ENCODE measurements at regions not wholly inside any gene's neighbourhood (a gene's known extent, or its start where the extent isn't known, plus 50 kb on each side); places are given as distances from the start of the nearest gene placed in this dataset.

DNA sequence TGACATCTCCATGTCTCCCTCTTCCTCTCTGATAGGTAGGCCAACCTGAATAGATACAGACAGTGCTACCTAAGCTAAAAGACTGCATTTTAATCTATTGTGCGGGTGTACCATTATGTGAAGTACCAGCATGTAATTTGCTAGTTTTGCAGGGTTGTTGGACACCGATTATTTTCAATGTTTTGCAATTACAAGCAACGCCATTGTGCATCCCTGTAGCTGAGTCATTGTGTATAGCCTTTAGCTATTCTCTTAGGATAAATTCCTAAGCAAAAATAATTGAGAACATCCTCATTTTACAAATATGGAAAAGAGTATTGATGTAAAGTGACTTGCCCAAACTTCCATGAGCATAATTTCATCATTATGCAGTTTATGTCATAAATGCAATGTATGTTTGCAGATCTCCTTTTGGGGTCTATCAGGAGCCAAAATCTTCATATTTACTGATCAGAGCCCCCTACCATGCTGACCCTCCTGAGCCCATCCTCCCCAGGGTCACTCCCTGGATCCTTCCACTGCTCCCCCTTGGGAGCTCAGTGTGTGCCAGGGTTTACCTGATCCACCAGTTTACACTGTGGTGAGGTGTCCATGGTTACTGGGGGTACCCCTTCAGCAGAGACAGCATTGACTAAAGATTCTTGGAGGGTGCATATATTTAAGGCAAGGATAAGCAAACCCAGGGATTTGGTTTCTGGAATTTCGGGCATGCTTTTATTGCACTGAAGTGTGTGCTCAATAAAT, 80.6 kb downstream of the CCDC185 start:
- TF ChIP-seq, protein P1, sequence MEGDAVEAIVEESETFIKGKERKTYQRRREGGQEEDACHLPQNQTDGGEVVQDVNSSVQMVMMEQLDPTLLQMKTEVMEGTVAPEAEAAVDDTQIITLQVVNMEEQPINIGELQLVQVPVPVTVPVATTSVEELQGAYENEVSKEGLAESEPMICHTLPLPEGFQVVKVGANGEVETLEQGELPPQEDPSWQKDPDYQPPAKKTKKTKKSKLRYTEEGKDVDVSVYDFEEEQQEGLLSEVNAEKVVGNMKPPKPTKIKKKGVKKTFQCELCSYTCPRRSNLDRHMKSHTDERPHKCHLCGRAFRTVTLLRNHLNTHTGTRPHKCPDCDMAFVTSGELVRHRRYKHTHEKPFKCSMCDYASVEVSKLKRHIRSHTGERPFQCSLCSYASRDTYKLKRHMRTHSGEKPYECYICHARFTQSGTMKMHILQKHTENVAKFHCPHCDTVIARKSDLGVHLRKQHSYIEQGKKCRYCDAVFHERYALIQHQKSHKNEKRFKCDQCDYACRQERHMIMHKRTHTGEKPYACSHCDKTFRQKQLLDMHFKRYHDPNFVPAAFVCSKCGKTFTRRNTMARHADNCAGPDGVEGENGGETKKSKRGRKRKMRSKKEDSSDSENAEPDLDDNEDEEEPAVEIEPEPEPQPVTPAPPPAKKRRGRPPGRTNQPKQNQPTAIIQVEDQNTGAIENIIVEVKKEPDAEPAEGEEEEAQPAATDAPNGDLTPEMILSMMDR (conservative IDR thresholded peaks at IDR 0.05; ENCODE audit: low read depth in 2 of 2) = no peak
- TF ChIP-seq EZH2phosphoT487 (IDR thresholded peaks at IDR 0.05; ENCODE audit: unreplicated experiment) (no peak), POLR2AphosphoS5 (IDR thresholded peaks at IDR 0.05; ENCODE audit: low read depth) (no peak), EZH2 (IDR thresholded peaks at IDR 0.05; ENCODE audit: low read depth, unreplicated experiment) (no peak), JUNB (IDR thresholded peaks at IDR 0.05; ENCODE audit: unreplicated experiment) (no peak)
- TF ChIP-seq, protein P2, sequence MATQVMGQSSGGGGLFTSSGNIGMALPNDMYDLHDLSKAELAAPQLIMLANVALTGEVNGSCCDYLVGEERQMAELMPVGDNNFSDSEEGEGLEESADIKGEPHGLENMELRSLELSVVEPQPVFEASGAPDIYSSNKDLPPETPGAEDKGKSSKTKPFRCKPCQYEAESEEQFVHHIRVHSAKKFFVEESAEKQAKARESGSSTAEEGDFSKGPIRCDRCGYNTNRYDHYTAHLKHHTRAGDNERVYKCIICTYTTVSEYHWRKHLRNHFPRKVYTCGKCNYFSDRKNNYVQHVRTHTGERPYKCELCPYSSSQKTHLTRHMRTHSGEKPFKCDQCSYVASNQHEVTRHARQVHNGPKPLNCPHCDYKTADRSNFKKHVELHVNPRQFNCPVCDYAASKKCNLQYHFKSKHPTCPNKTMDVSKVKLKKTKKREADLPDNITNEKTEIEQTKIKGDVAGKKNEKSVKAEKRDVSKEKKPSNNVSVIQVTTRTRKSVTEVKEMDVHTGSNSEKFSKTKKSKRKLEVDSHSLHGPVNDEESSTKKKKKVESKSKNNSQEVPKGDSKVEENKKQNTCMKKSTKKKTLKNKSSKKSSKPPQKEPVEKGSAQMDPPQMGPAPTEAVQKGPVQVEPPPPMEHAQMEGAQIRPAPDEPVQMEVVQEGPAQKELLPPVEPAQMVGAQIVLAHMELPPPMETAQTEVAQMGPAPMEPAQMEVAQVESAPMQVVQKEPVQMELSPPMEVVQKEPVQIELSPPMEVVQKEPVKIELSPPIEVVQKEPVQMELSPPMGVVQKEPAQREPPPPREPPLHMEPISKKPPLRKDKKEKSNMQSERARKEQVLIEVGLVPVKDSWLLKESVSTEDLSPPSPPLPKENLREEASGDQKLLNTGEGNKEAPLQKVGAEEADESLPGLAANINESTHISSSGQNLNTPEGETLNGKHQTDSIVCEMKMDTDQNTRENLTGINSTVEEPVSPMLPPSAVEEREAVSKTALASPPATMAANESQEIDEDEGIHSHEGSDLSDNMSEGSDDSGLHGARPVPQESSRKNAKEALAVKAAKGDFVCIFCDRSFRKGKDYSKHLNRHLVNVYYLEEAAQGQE (IDR thresholded peaks at IDR 0.05; ENCODE audit: unreplicated experiment) = no peak
